ENCODE measurements at regions not wholly inside any gene's neighbourhood (a gene's known extent, or its start where the extent isn't known, plus 50 kb on each side); places are given as distances from the start of the nearest gene placed in this dataset.

DNA sequence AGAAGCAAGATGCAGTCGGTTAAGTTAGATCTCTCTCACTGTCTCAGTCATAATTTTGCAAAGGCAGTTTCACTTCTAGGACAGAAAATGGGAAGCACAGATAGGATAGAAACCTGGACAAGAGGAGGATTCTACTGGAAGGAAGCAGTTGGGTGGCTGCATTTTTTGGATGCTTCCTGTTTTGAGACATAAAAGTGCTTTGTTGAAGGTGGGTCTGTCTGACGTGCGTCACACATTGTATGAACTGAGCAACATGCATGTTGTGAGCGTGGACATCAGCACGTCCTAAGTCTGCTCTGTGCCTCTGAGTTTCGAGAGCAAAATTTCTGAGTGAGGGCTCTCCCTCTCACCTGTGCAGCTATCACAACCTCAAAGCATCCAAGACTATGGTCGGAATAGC is 68.7 kb upstream of the SNX9 start:
- DNase-seq (ENCODE audit: low read depth in 6 of 9, low spot score in 9 of 9) = peak in 1 of 9 donors; percentile 26
- Histone ChIP-seq H3K36me3 (ENCODE audit: control insufficient read depth in 2 of 2, insufficient read depth in 2 of 2, low read length in 1 of 2) (no peaks in the 10 kb centered on the region), H3K4me1 (ENCODE audit: control insufficient read depth in 2 of 2, insufficient read depth in 2 of 2, low read length in 2 of 2) (peaks cover 0 to 26% of the 10 kb centered on the region in 2 donors), H3K27ac (ENCODE audit: low read depth in 1 of 2, low read length in 1 of 2) (no peak overlapping the region), H3K9me3 (ENCODE audit: control insufficient read depth in 2 of 2, insufficient read depth in 1 of 2, low read length in 1 of 2) (no peaks in the 10 kb centered on the region), H3K4me3 (ENCODE audit: low read length in 2 of 2) (no peak overlapping the region), H3K27me3 (ENCODE audit: control insufficient read depth in 2 of 2, insufficient read depth in 1 of 2, low read length in 1 of 2) (peaks cover 0 to 11% of the 10 kb centered on the region in 2 donors)
- WGBS = 87% methylated on average over 7 of the region's 7 CpGs

GRCh38 chr6:157755032-157755745 is 67.9 kb upstream of the SNX9 start:
- no peak overlapping the region for H3K4me3 ChIP-seq (ENCODE audit: low read length in 2 of 2)
- DNase-seq (ENCODE audit: low read depth in 6 of 9, low spot score in 9 of 9) = no peak
- H3K27me3 ChIP-seq (ENCODE audit: control insufficient read depth in 2 of 2, insufficient read depth in 1 of 2, low read length in 1 of 2) = peaks cover 0 to 11% of the 10 kb centered on the region in 2 donors
- WGBS = 75% methylated on average over 12 of the region's 12 CpGs
- H3K36me3 ChIP-seq (ENCODE audit: control insufficient read depth in 2 of 2, insufficient read depth in 2 of 2, low read length in 1 of 2) = no peaks in the 10 kb centered on the region
- no peaks in the 10 kb centered on the region for H3K9me3 ChIP-seq (ENCODE audit: control insufficient read depth in 2 of 2, insufficient read depth in 1 of 2, low read length in 1 of 2)
- H3K27ac ChIP-seq (ENCODE audit: low read depth in 1 of 2, low read length in 1 of 2) = peak overlapping the region in 1 of 2 donors; percentile 68
- peaks cover 0 to 27% of the 10 kb centered on the region in 2 donors for H3K4me1 ChIP-seq (ENCODE audit: control insufficient read depth in 2 of 2, insufficient read depth in 2 of 2, low read length in 2 of 2)

DNA sequence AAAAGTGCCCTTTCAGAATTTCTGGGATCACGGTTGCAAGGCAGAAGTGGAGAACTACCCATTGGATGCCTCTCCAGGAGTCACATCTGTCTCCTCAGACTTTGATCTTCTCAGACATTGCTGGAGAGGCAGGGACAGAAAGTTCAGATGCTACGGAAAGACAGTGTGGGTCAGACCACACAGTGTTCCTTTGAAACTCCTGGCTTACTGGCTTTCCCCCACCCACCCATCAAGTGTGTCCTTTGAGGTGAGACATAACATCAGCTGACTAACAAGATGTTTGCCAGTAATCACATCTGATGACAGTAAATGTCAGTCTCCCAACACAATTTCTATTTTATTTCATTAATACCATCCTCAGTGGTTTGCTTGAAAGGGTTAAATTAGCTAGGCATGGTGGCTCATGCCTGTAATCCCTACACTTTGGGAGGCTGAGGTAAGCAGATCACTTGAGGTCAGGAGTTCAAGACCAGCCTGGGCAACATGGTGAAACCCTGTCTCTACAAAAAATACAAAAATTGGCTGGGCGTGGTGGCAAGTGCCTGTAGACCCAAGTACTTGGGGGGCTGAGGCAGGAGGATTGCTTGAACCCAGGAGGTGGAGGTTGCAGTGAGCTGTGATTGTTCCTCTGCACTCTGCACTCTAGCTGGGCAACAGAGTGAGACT is 67.2 kb upstream of the SNX9 start:
- DNase-seq (ENCODE audit: low read depth in 6 of 9, low spot score in 9 of 9) = peak in 1 of 9 donors; percentile 59

DNA sequence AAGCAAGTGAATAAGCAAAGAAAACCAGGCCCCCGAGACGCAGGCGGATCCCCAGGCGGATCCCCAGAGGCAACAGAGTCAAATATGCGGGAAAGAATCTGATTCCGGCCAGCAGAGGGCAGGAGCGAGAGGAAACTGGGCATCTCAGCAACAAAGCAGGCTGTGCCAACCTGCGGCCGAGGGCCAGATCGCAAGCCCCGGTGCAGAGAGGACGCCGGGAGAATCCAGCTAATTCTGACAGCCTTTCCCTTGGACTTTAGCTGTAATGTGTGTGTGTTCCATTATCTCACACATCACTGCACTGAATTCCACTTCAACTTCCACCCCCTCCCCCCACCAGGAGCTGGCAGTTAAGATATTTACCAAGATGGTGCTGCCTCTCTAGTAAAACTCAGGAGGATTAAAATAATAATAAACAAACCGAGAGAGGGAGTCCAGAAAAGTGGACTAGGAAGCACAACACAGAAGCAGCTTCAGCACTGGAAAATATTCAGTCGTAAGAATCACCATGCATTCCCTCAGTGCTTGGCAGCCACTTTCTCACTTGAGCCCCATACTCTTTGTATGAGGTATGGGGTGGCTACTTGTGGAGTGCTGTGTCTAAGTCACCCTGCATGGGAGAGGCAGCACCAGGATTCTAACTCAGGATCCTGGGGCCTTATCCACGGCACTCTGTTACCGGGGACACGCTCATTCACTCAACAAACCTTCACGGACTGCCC is 66.2 kb upstream of the SNX9 start:
- peaks cover 2 to 39% of the 10 kb centered on the region in 2 donors for H3K4me1 ChIP-seq (ENCODE audit: control insufficient read depth in 2 of 2, insufficient read depth in 2 of 2, low read length in 2 of 2)
- WGBS = 37% methylated on average over 19 of the region's 19 CpGs
- H3K36me3 ChIP-seq (ENCODE audit: control insufficient read depth in 2 of 2, insufficient read depth in 2 of 2, low read length in 1 of 2) = no peaks in the 10 kb centered on the region
- no peaks in the 10 kb centered on the region for H3K9me3 ChIP-seq (ENCODE audit: control insufficient read depth in 2 of 2, insufficient read depth in 1 of 2, low read length in 1 of 2)
- peak overlapping the region in 1 of 2 donors; percentile 46 for H3K27ac ChIP-seq (ENCODE audit: low read depth in 1 of 2, low read length in 1 of 2)
- H3K4me3 ChIP-seq (ENCODE audit: low read length in 2 of 2) = no peak overlapping the region
- peak in 8 of 9 donors; percentile 49 to 86 (median 76) for DNase-seq (ENCODE audit: low read depth in 6 of 9, low spot score in 9 of 9)
- H3K27me3 ChIP-seq (ENCODE audit: control insufficient read depth in 2 of 2, insufficient read depth in 1 of 2, low read length in 1 of 2) = peaks cover 0 to 11% of the 10 kb centered on the region in 2 donors

More for the DNA sequence above, 67.2 kb upstream of the SNX9 start:
- no peaks in the 10 kb centered on the region for H3K9me3 ChIP-seq (ENCODE audit: control insufficient read depth in 2 of 2, insufficient read depth in 1 of 2, low read length in 1 of 2)
- WGBS = 71% methylated on average over 3 of the region's 3 CpGs
- no peak overlapping the region for H3K4me3 ChIP-seq (ENCODE audit: low read length in 2 of 2)
- H3K36me3 ChIP-seq (ENCODE audit: control insufficient read depth in 2 of 2, insufficient read depth in 2 of 2, low read length in 1 of 2) = no peaks in the 10 kb centered on the region
- H3K27me3 ChIP-seq (ENCODE audit: control insufficient read depth in 2 of 2, insufficient read depth in 1 of 2, low read length in 1 of 2) = peaks cover 0 to 11% of the 10 kb centered on the region in 2 donors
- peaks cover 0 to 33% of the 10 kb centered on the region in 2 donors for H3K4me1 ChIP-seq (ENCODE audit: control insufficient read depth in 2 of 2, insufficient read depth in 2 of 2, low read length in 2 of 2)
- peak overlapping the region in 1 of 2 donors; percentile 68 for H3K27ac ChIP-seq (ENCODE audit: low read depth in 1 of 2, low read length in 1 of 2)

GRCh38 chr6:157757430-157758403 is 65.3 kb upstream of the SNX9 start:
- WGBS = 98% methylated on average over 7 of the region's 7 CpGs
- Histone ChIP-seq H3K9me3 (ENCODE audit: control insufficient read depth in 2 of 2, insufficient read depth in 1 of 2, low read length in 1 of 2) (no peaks in the 10 kb centered on the region), H3K4me3 (ENCODE audit: low read length in 2 of 2) (no peak overlapping the region), H3K27ac (ENCODE audit: low read depth in 1 of 2, low read length in 1 of 2) (no peak overlapping the region), H3K36me3 (ENCODE audit: control insufficient read depth in 2 of 2, insufficient read depth in 2 of 2, low read length in 1 of 2) (no peaks in the 10 kb centered on the region), H3K4me1 (ENCODE audit: control insufficient read depth in 2 of 2, insufficient read depth in 2 of 2, low read length in 2 of 2) (peaks cover 5 to 46% of the 10 kb centered on the region in 2 donors), H3K27me3 (ENCODE audit: control insufficient read depth in 2 of 2, insufficient read depth in 1 of 2, low read length in 1 of 2) (peaks cover 0 to 11% of the 10 kb centered on the region in 2 donors)
- no peak for DNase-seq (ENCODE audit: low read depth in 6 of 9, low spot score in 9 of 9)

GRCh38 chr6:157758516-157759023 is 64.5 kb upstream of the SNX9 start:
- DNase-seq (ENCODE audit: low read depth in 6 of 9, low spot score in 9 of 9) = no peak
- no peak overlapping the region for H3K27ac ChIP-seq (ENCODE audit: low read depth in 1 of 2, low read length in 1 of 2)
- H3K4me1 ChIP-seq (ENCODE audit: control insufficient read depth in 2 of 2, insufficient read depth in 2 of 2, low read length in 2 of 2) = peaks cover 8 to 55% of the 10 kb centered on the region in 2 donors

GRCh38 chr6:157759028-157759427 is 64.0 kb upstream of the SNX9 start:
- H3K9me3 ChIP-seq (ENCODE audit: control insufficient read depth in 2 of 2, insufficient read depth in 1 of 2, low read length in 1 of 2) = no peaks in the 10 kb centered on the region
- peaks cover 0 to 9% of the 10 kb centered on the region in 2 donors for H3K27me3 ChIP-seq (ENCODE audit: control insufficient read depth in 2 of 2, insufficient read depth in 1 of 2, low read length in 1 of 2)
- no peak for DNase-seq (ENCODE audit: low read depth in 6 of 9, low spot score in 9 of 9)
- no peak overlapping the region for H3K27ac ChIP-seq (ENCODE audit: low read depth in 1 of 2, low read length in 1 of 2)
- whole genome bisulfite sequencing = 96% methylated on average over 4 of the region's 4 CpGs
- no peaks in the 10 kb centered on the region for H3K36me3 ChIP-seq (ENCODE audit: control insufficient read depth in 2 of 2, insufficient read depth in 2 of 2, low read length in 1 of 2)
- peaks cover 13 to 59% of the 10 kb centered on the region in 2 donors for H3K4me1 ChIP-seq (ENCODE audit: control insufficient read depth in 2 of 2, insufficient read depth in 2 of 2, low read length in 2 of 2)
- H3K4me3 ChIP-seq (ENCODE audit: low read length in 2 of 2) = no peak overlapping the region

More at GRCh38 chr6:157758516-157759023, 64.5 kb upstream of the SNX9 start:
- WGBS = 97% methylated on average over 7 of the region's 7 CpGs
- Histone ChIP-seq H3K36me3 (ENCODE audit: control insufficient read depth in 2 of 2, insufficient read depth in 2 of 2, low read length in 1 of 2) (no peaks in the 10 kb centered on the region), H3K4me3 (ENCODE audit: low read length in 2 of 2) (no peak overlapping the region), H3K9me3 (ENCODE audit: control insufficient read depth in 2 of 2, insufficient read depth in 1 of 2, low read length in 1 of 2) (no peaks in the 10 kb centered on the region), H3K27me3 (ENCODE audit: control insufficient read depth in 2 of 2, insufficient read depth in 1 of 2, low read length in 1 of 2) (peaks cover 0 to 11% of the 10 kb centered on the region in 2 donors)

- H3K4me1 ChIP-seq (ENCODE audit: control insufficient read depth in 2 of 2, insufficient read depth in 2 of 2, low read length in 2 of 2) = peaks cover 17 to 61% of the 10 kb centered on the region in 2 donors
Measured at GRCh38 chr6:157760137-157760536, 62.9 kb upstream of the SNX9 start.

More at GRCh38 chr6:157760137-157760536, 62.9 kb upstream of the SNX9 start:
- DNase-seq (ENCODE audit: low read depth in 6 of 9, low spot score in 9 of 9) = no peak
- Histone ChIP-seq H3K4me3 (ENCODE audit: low read length in 2 of 2) (no peak overlapping the region), H3K27me3 (ENCODE audit: control insufficient read depth in 2 of 2, insufficient read depth in 1 of 2, low read length in 1 of 2) (peaks cover 0 to 6% of the 10 kb centered on the region in 2 donors), H3K27ac (ENCODE audit: low read depth in 1 of 2, low read length in 1 of 2) (no peak overlapping the region), H3K36me3 (ENCODE audit: control insufficient read depth in 2 of 2, insufficient read depth in 2 of 2, low read length in 1 of 2) (no peaks in the 10 kb centered on the region), H3K9me3 (ENCODE audit: control insufficient read depth in 2 of 2, insufficient read depth in 1 of 2, low read length in 1 of 2) (no peaks in the 10 kb centered on the region)
- WGBS = 98% methylated on average over 6 of the region's 6 CpGs
